HFFc6 (cell line): ENCODE measurements at regions not wholly inside any gene's neighbourhood (a gene's known extent, or its start where the extent isn't known, plus 50 kb on each side); places are given as distances from the start of the nearest gene placed in this dataset.
"Not testable (repeated sequence)": the region's sequence is repeated elsewhere in the genome, so short reads cannot be mapped to it uniquely, and the experiment has no call there.

ENCODE experiments used
- DNase-seq: peaks from one replicate; pipeline ENCODE4 v3.0.0-alpha.2; 2018
- H3K27ac Mint-ChIP-seq: 2 replicates; pipeline ENCODE4 v1.8.0; 2020; ENCODE audit warnings: mild to moderate bottlenecking, mixed read lengths
- H3K27me3 Mint-ChIP-seq: 2 replicates; pipeline ENCODE4 v1.8.0; 2021; ENCODE audit warnings: mild to moderate bottlenecking, moderate library complexity, mixed read lengths; ENCODE audit not compliant: insufficient read depth
- H3K36me3 Mint-ChIP-seq: 2 replicates; pipeline ENCODE4 v1.8.0; 2021; ENCODE audit warnings: low read depth, mixed read lengths
- H3K4me1 Mint-ChIP-seq: 2 replicates; pipeline ENCODE4 v1.8.0; 2020; ENCODE audit warnings: low read depth, mixed read lengths
- H3K4me3 Mint-ChIP-seq: 2 replicates; pipeline ENCODE4 v1.8.0; 2020; ENCODE audit warnings: mild to moderate bottlenecking, moderate library complexity, mixed read lengths
- H3K9me3 Mint-ChIP-seq: 2 replicates; pipeline ENCODE4 v1.8.0; 2020; ENCODE audit warnings: mild to moderate bottlenecking, mixed read lengths
- TF ChIP-seq, protein P1 (sequence below): fragments of 200-600 bp; sonication (generic); IDR thresholded peaks from 2 replicates; pipeline ENCODE4 v1.5.0; 2021; ENCODE audit warnings: antibody characterized with exemption, mild to moderate bottlenecking

DNA sequence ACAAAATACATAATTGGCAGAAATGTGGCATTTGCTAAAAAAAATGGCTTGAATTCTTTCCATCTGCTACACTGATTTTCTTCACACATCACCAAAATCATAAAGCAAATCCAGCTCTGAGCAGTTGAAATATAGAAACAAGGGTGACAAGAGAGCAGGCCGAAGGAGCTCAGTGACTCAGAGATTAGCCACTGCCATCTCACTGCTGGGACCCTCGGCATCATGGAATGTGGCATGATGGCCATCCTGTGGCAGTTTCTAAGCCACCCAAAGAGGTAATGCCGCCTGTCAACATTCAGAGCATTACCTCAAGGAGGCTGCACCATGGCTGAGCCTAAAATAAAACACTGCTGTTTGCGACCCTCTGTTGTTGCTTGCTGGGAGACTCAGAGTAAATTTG, 80.5 kb upstream of the OSBPL11 start:
- Mint-ChIP-seq H3K27me3 (peaks cover 15% of the 10 kb centered on the region), H3K4me1 (no peaks in the 10 kb centered on the region)
- TF ChIP-seq, protein P1, sequence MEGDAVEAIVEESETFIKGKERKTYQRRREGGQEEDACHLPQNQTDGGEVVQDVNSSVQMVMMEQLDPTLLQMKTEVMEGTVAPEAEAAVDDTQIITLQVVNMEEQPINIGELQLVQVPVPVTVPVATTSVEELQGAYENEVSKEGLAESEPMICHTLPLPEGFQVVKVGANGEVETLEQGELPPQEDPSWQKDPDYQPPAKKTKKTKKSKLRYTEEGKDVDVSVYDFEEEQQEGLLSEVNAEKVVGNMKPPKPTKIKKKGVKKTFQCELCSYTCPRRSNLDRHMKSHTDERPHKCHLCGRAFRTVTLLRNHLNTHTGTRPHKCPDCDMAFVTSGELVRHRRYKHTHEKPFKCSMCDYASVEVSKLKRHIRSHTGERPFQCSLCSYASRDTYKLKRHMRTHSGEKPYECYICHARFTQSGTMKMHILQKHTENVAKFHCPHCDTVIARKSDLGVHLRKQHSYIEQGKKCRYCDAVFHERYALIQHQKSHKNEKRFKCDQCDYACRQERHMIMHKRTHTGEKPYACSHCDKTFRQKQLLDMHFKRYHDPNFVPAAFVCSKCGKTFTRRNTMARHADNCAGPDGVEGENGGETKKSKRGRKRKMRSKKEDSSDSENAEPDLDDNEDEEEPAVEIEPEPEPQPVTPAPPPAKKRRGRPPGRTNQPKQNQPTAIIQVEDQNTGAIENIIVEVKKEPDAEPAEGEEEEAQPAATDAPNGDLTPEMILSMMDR: no peak

DNA sequence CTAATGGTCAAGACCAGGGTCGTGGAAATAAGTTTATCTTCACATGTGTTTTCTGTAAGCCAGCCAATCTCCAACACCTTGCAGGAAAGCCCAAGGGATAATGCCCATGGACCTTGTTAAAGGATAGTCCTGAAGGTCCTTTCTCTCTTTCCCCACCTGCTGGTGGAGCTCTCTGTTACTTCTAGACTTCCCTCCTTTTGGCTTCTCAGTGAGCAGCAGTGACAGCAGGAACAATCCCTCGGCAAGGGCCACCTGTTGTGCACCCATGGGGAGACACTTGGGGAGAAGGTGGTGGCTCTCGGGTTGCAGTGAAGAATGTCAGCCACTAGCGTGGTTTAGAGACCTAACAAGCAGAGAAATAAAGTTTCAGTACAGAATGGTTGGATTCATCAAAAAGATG, 84.0 kb upstream of the OSBPL11 start:
- DNase-seq: no peak
- Mint-ChIP-seq H3K27me3 (peaks cover 11% of the 10 kb centered on the region), H3K4me3 (no peak overlapping the region), H3K36me3 (no peaks in the 10 kb centered on the region), H3K27ac (no peak overlapping the region), H3K9me3 (no peaks in the 10 kb centered on the region), H3K4me1 (no peaks in the 10 kb centered on the region)
- TF ChIP-seq, protein P1: peak; percentile 24; the same call in 1 of the 2 replicates

More for the DNA sequence above, 80.5 kb upstream of the OSBPL11 start:
- H3K4me3 Mint-ChIP-seq: no peak overlapping the region
- H3K27ac Mint-ChIP-seq: no peak overlapping the region
- no peak for DNase-seq
- H3K36me3 Mint-ChIP-seq: no peaks in the 10 kb centered on the region
- peaks cover 6% of the 10 kb centered on the region; the same call in 1 of the 2 replicates for H3K9me3 Mint-ChIP-seq

DNA sequence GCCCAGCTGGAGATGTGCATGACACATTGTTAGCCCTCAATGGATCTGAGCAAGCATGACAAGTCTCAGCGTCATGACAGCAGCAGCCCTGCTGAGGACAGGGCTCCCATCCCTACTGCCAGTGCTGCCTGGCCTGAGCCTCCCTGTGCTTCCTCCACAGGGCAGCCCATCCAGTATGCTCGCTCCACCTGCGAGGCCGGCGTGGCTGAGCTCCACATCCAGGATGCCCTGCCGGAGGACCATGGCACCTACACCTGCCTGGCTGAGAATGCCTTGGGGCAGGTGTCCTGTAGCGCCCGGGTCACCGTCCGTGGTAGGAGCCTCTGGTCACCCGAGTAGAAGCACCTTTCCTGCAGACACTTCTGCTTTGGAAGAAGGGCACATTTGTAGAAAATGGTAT, 85.8 kb upstream of the OSBPL11 start:
- Mint-ChIP-seq H3K4me1 (peaks cover 16% of the 10 kb centered on the region), H3K27me3 (peaks cover 11% of the 10 kb centered on the region), H3K9me3 (no peaks in the 10 kb centered on the region), H3K4me3 (no peak overlapping the region), H3K27ac (no peak overlapping the region), H3K36me3 (no peaks in the 10 kb centered on the region)
- no peak for DNase-seq
- TF ChIP-seq, protein P1: no peak

DNA sequence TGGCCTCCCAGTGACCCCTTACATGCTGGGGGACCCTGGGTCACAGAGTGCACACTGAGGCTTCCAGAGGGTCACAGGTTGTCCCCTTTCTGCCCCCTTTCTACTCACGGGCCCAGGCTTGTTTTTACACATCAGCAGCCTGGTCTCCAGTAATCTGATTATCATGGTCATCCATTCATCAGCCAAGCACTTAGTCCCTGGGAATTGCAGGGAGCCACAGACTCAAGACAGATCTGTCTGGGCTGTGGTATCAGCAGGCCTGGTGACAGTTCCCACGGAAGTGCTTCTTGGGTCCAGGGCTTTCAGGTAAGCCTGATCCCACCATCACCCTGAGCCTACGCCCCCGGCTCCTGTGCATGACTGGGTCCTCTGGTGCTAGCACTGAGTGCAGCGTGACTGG, 86.6 kb upstream of the OSBPL11 start:
- H3K4me1 Mint-ChIP-seq: peaks cover 17% of the 10 kb centered on the region
- not testable (repeated sequence) for H3K4me3 Mint-ChIP-seq, DNase-seq, H3K9me3 Mint-ChIP-seq, H3K27ac Mint-ChIP-seq, H3K36me3 Mint-ChIP-seq
- H3K27me3 Mint-ChIP-seq: peaks cover 11% of the 10 kb centered on the region

DNA sequence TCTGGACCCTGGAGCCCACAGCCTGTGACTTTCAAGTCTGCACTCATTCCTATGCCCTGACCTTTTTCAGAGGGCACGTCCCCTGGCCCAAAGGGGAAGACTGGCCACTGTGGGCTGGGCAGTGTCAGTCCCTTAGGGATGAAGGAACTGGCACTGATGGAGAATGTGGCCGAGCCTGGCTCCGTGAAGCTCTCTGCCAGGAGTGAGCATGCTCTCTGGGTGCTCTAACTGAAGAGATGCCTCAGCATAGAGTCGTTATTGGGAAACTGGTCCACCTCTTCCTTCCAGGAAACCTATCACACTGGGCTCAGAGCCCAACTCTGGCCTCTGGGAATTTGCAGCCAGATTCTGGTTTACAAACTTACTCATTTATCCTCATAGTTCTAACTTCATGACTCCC, 87.3 kb upstream of the OSBPL11 start:
- not testable (repeated sequence) for H3K9me3 Mint-ChIP-seq, H3K27me3 Mint-ChIP-seq, H3K4me3 Mint-ChIP-seq, H3K36me3 Mint-ChIP-seq, H3K27ac Mint-ChIP-seq
- peak; percentile 12 for DNase-seq
- H3K4me1 Mint-ChIP-seq: peaks cover 17% of the 10 kb centered on the region

DNA sequence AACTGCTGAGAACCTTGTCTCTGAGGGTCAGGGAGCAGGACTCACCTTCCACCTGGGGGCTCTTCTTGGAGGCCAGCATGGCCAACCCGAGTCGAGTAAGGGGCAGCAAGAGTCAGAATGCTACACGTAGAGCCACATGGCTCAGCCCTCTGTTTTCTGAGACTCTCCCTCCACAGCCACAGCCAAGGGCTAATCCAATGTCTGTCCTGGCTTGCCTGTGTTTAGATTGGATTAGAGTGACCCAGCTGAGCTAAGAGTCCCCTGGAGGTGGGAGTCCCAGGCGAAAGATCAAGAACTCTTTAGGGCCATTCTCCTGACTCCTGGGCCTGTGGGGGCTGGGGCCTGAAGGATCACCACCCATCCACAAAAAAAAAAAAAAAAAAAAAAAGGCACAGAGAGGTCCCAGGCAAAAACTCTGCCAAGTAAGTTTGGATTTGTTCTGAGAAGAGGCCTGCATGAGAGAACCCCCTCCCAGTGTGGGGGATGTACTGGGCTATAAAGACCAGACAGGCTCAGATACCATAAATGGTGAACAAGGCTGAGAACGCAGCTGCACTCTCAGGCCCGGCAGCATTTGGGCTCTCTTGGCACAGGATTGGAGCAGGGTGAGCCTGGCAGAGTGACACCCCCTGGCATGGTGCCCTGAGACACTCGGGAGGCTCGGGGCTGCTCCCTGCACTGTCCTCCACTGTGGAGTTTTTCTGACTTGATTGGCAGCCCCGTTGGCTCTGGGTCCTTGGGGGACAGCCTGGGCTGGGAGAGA, 88.0 kb upstream of the OSBPL11 start:
- H3K27ac Mint-ChIP-seq: no peak overlapping the region
- H3K4me1 Mint-ChIP-seq: peaks cover 17% of the 10 kb centered on the region
- H3K36me3 Mint-ChIP-seq: no peaks in the 10 kb centered on the region
- H3K27me3 Mint-ChIP-seq: peaks cover 5% of the 10 kb centered on the region; the same call in 1 of the 2 replicates
- DNase-seq: no peak
- TF ChIP-seq, protein P1: no peak
- no peaks in the 10 kb centered on the region for H3K9me3 Mint-ChIP-seq
- no peak overlapping the region for H3K4me3 Mint-ChIP-seq
